PC-3 (cell line): ENCODE measurements at regions not wholly inside any gene's neighbourhood (a gene's known extent, or its start where the extent isn't known, plus 50 kb on each side); places are given as distances from the start of the nearest gene placed in this dataset.

Experiments
- CTCF ChIP-seq: fragments of 300-600 bp; sonication (generic); conservative IDR thresholded peaks from 2 replicates; pipeline ENCODE4 v1.5.1; 2017; ENCODE audit warnings: antibody characterized with exemption, low read depth, mild to moderate bottlenecking, low read length
- EZH2 ChIP-seq: fragments of 300-600 bp; sonication (generic); IDR thresholded peaks from one replicate; pipeline ENCODE4 v1.6.1; 2017; ENCODE audit warnings: antibody characterized with exemption, mild to moderate bottlenecking, low read length; ENCODE audit not compliant: unreplicated experiment

- no peak for TF ChIP-seq CTCF
- TF ChIP-seq EZH2, result no peak
Observed at GRCh38 chr3:188002626-188003138, 151.3 kb upstream of the LPP start.
